IMR-90 (cell line): ENCODE measurements at regions not wholly inside any gene's neighbourhood (a gene's known extent, or its start where the extent isn't known, plus 50 kb on each side); places are given as distances from the start of the nearest gene placed in this dataset.

Experiments
- ATAC-seq: fragments of 200-7000 bp; cut with Tn5 transposase; 2 replicates; pipeline ENCODE4 v1.9.1; 2020; ENCODE audit warnings: low read depth, mild to moderate bottlenecking, moderate library complexity
- BruUV-seq: library from RNA; stranded (reverse); fragments of 400-500 nt; replicated peaks from 2 replicates; lab custom pipeline; 2021; lab: Mats Ljungman, UMichigan
- CTCF ChIA-PET: fragments of 300-600 bp; formaldehyde crosslinking; extraction: SDS; loops from one replicate; lab custom pipeline; 2021; ENCODE audit warnings: antibody characterized with exemption; lab: Yijun Ruan, JAX
- POLR2A ChIA-PET: fragments of 300-600 bp; sonication (Branson Sonifier 250); formaldehyde crosslinking; loops from one replicate; lab custom pipeline; 2022; ENCODE audit warnings: antibody characterized with exemption; ENCODE audit not compliant: unreplicated experiment; lab: Charles Lee
- DNase-seq: peaks from one replicate; pipeline ENCODE4 v3.0.0; 2013
- H2AFZ ChIP-seq: replicated peaks from 2 replicates; pipeline ENCODE3; 2013; ENCODE audit warnings: low read length, mild to moderate bottlenecking; ENCODE audit not compliant: poor library complexity
- H2AK5ac ChIP-seq: 2 replicates; pipeline ENCODE4 v1.6.1; 2013; ENCODE audit warnings: low read depth, low read length, inconsistent platforms
- H2AK9ac ChIP-seq: replicated peaks from 2 replicates; pipeline ENCODE3; 2013; ENCODE audit warnings: mild to moderate bottlenecking, low read depth, low read length, moderate library complexity; ENCODE audit not compliant: poor library complexity
- H2BK120ac ChIP-seq: 2 replicates; pipeline ENCODE4 v1.6.1; 2013; ENCODE audit warnings: low read depth, low read length, inconsistent platforms
- H2BK15ac ChIP-seq: 3 replicates; pipeline ENCODE4 v1.6.1; 2013; ENCODE audit warnings: low read depth, low read length, inconsistent platforms
- H2BK20ac ChIP-seq: 2 replicates; pipeline ENCODE4 v1.6.1; 2013; ENCODE audit warnings: low read depth, mild to moderate bottlenecking, inconsistent platforms, low read length, moderate library complexity
- H2BK5ac ChIP-seq: 2 replicates; pipeline ENCODE4 v1.6.1; 2013; ENCODE audit warnings: mild to moderate bottlenecking, low read depth, low read length, inconsistent platforms; ENCODE audit not compliant: poor library complexity, severe bottlenecking
- H3K14ac ChIP-seq: replicated peaks from 2 replicates; pipeline ENCODE4 v1.6.1; 2013; ENCODE audit warnings: low read depth, low read length, inconsistent platforms
- H3K18ac ChIP-seq: 2 replicates; pipeline ENCODE4 v1.6.1; 2013; ENCODE audit warnings: low read depth, low read length, control low read depth
- H3K23ac ChIP-seq: 2 replicates; pipeline ENCODE4 v1.6.1; 2013; ENCODE audit warnings: low read depth, low read length, inconsistent platforms
- H3K27ac ChIP-seq: 2 replicates; pipeline ENCODE4 v1.5.1; 2013; ENCODE audit warnings: mild to moderate bottlenecking, control low read depth, low read length; ENCODE audit not compliant: insufficient read depth
- H3K27me3 ChIP-seq: 2 replicates; pipeline ENCODE4 v1.6.1; 2013; ENCODE audit warnings: low read length; ENCODE audit not compliant: control insufficient read depth, insufficient read depth
- H3K36me3 ChIP-seq: 2 replicates; pipeline ENCODE4 v1.6.1; 2013; ENCODE audit warnings: low read length, mixed read lengths; ENCODE audit not compliant: control insufficient read depth, insufficient read depth
- H3K4ac ChIP-seq: 2 replicates; pipeline ENCODE4 v1.6.1; 2013; ENCODE audit warnings: low read depth, low read length, inconsistent platforms
- H3K4me1 ChIP-seq: 2 replicates; pipeline ENCODE4 v1.6.1; 2013; ENCODE audit warnings: low read length, mixed read lengths; ENCODE audit not compliant: control insufficient read depth, insufficient read depth
- H3K4me2 ChIP-seq: 2 replicates; pipeline ENCODE4 v1.6.1; 2013; ENCODE audit warnings: low read depth, mild to moderate bottlenecking, control low read depth, low read length, moderate library complexity
- H3K4me3 ChIP-seq: 2 replicates; pipeline ENCODE4 v1.5.1; 2013; ENCODE audit warnings: low read depth, mild to moderate bottlenecking, control low read depth, low read length, moderate library complexity; ENCODE audit not compliant: insufficient read depth
- H3K56ac ChIP-seq: 2 replicates; pipeline ENCODE4 v1.6.1; 2013; ENCODE audit warnings: low read length, inconsistent platforms; ENCODE audit not compliant: insufficient read depth; ENCODE audit errors: extremely low read depth
- H3K79me1 ChIP-seq, 2 experiments: 2 replicates each; pipeline ENCODE4 v1.6.1; 2013; ENCODE audit warnings: low read length in 2 of 2, inconsistent platforms in 1 of 2, low read depth in 1 of 2
- H3K9ac ChIP-seq: 2 replicates; pipeline ENCODE4 v1.6.1; 2013; ENCODE audit warnings: low read depth, low read length, control low read depth
- H3K9me1 ChIP-seq: 2 replicates; pipeline ENCODE4 v1.6.1; 2013; ENCODE audit warnings: low read length, inconsistent platforms; ENCODE audit not compliant: insufficient read depth
- H3K9me3 ChIP-seq: 2 replicates; pipeline ENCODE4 v1.6.1; 2013; ENCODE audit warnings: low read length; ENCODE audit not compliant: control insufficient read depth, insufficient read depth
- H4K20me1 ChIP-seq: 2 replicates; pipeline ENCODE4 v1.6.1; 2013; ENCODE audit warnings: low read length, inconsistent platforms; ENCODE audit not compliant: insufficient read depth
- H4K5ac ChIP-seq: 2 replicates; pipeline ENCODE4 v1.6.1; 2013; ENCODE audit warnings: mild to moderate bottlenecking, low read depth, low read length, control low read depth
- H4K8ac ChIP-seq, 2 experiments: 2 replicates each; pipeline ENCODE4 v1.6.1; 2013; ENCODE audit warnings: low read depth in 2 of 2, low read length in 2 of 2, control low read depth in 1 of 2, inconsistent platforms in 1 of 2
- H4K91ac ChIP-seq: 2 replicates; pipeline ENCODE4 v1.6.1; 2013; ENCODE audit warnings: low read depth, low read length, inconsistent platforms; ENCODE audit not compliant: insufficient read depth
- CHD1 ChIP-seq: IDR thresholded peaks from 2 replicates; pipeline ENCODE4 v1.6.1; 2012; ENCODE audit warnings: low read depth, low read length, improper control_type of control experiment
- WGBS, 2 experiments: methylation state at CpG; one replicate each; pipeline versions ENCODE4 v1.1.5 to v1.1.7; 2013; ENCODE audit warnings: missing lambda C conversion rate in 2 of 2; ENCODE audit not compliant: insufficient read length in 1 of 2; ENCODE audit errors: extremely low coverage in 2 of 2; 5-methylcytosine and 5-hydroxymethylcytosine counted together
- dilution Hi-C: fragments of 300-500 bp; cut with HindIII; formaldehyde crosslinking; loops from one replicate; pipeline ENCODE4 v1.14.3; 2018; ENCODE audit warnings: low sequenced_read_pairs; ENCODE audit not compliant: unreplicated experiment
- in situ Hi-C: fragments of 300-500 bp; cut with MboI; formaldehyde crosslinking; loops from 3 replicates; pipeline ENCODE4 v1.14.3; 2019; ENCODE audit warnings: low sequenced_read_pairs, inconsistent platforms, mixed read lengths
- intact Hi-C: fragments of 100-400 bp; cut with micrococcal nuclease; formaldehyde crosslinking; loops from 2 replicates; pipeline ENCODE4 v1.10.0; 2022

- DNase-seq, result no peak
- no peaks in the 10 kb centered on the region for H3K36me3 ChIP-seq
- H4K91ac ChIP-seq, result no peak overlapping the region
- no peak overlapping the region for H3K4me2 ChIP-seq
- no peak overlapping the region for H3K56ac ChIP-seq
- dilution Hi-C loops, result no loop called here
- H3K23ac ChIP-seq, result no peak overlapping the region
- no peaks in the 10 kb centered on the region for H3K9me3 ChIP-seq
- no peak overlapping the region for H2AFZ ChIP-seq
- no CpG with 5 or more reads among the region's 1 CpG for WGBS, 2 experiments
- H3K9me1 ChIP-seq, result no peaks in the 10 kb centered on the region
- H2AK5ac ChIP-seq, result no peak overlapping the region
- H3K4me1 ChIP-seq, result no peaks in the 10 kb centered on the region
- BruUV-seq, result no TSS peak
- H3K18ac ChIP-seq, result no peak overlapping the region
- H4K20me1 ChIP-seq, result no peaks in the 10 kb centered on the region
- no peak overlapping the region for H2BK15ac ChIP-seq
- CTCF ChIA-PET, result no interaction called here
- no peak overlapping the region for H3K14ac ChIP-seq
- no peak overlapping the region for H4K8ac ChIP-seq
- POLR2A ChIA-PET, result no interaction called here
- ATAC-seq, result no peak
- H3K79me1 ChIP-seq, result no peaks in the 10 kb centered on the region
- in situ Hi-C loops, result no loop called here
- no peak overlapping the region for H3K4me3 ChIP-seq
- intact Hi-C loops, result no loop called here
- no peak overlapping the region for H2BK5ac ChIP-seq
- no peak for TF ChIP-seq CHD1
- no peak overlapping the region for H3K9ac ChIP-seq
- H2BK20ac ChIP-seq, result no peak overlapping the region
- no peak overlapping the region for H2AK9ac ChIP-seq
- H3K4ac ChIP-seq, result no peak overlapping the region
- H3K27me3 ChIP-seq, result no peaks in the 10 kb centered on the region
- no peak overlapping the region for H3K27ac ChIP-seq
- H2BK120ac ChIP-seq, result no peak overlapping the region
- no peak overlapping the region for H4K5ac ChIP-seq
Measured at GRCh38 chr7:114279901-114280300, 134.7 kb upstream of the FOXP2 start.
